ENCODE measurements at regions not wholly inside any gene's neighbourhood (a gene's known extent, or its start where the extent isn't known, plus 50 kb on each side); places are given as distances from the start of the nearest gene placed in this dataset.

DNA sequence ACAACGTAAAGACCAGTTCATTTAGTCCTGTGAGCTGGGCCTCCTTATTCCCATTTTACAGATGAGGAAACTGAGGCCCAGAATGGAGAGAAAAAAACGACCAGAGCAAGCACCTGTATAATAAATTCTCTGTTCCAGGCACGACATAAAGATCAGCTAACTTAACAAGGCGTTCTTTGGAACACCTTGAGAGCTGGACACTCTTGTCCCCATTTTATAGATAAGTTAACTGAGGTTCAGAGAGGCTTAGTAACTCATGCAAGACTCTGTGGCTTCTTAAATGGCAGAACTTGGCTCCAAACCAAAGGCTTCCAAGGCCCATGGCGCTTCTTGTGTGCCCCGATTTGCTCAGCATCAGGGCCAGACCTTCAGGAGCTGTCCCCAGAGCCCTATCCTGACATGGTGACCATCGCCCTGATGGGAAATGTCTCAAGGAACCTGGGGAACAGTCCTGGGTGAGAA, 142.1 kb downstream of the VEGFA start:
- Histone ChIP-seq H3K4me3 (no peak overlapping the region), H3K9ac (ENCODE audit: insufficient read depth in 1 of 2, low read length in 2 of 2) (no peak overlapping the region), H3K9me3 (ENCODE audit: control insufficient read depth in 4 of 4, insufficient read depth in 3 of 4, low read length in 3 of 4) (no peaks in the 10 kb centered on the region), H3K27me3 (ENCODE audit: control insufficient read depth in 3 of 3, insufficient read depth in 3 of 3, low read length in 2 of 3) (no peaks in the 10 kb centered on the region), H3K4me1 (ENCODE audit: control insufficient read depth in 5 of 5, insufficient read depth in 5 of 5, low read length in 5 of 5) (peaks cover 0 to 49% (median 4%) of the 10 kb centered on the region in 5 donors), H3K27ac (ENCODE audit: low read depth in 1 of 2, low read length in 1 of 2) (no peak overlapping the region), H3K36me3 (ENCODE audit: control insufficient read depth in 4 of 4, insufficient read depth in 4 of 4, low read length in 4 of 4) (no peaks in the 10 kb centered on the region)
- ATAC-seq (ENCODE audit: insufficient read depth, low FRiP score) (no peak), DNase-seq (no peak)
- 89 to 93% methylated on average over 7 of the region's 7 CpGs for WGBS, 2 donors
- TF ChIP-seq, protein P1, sequence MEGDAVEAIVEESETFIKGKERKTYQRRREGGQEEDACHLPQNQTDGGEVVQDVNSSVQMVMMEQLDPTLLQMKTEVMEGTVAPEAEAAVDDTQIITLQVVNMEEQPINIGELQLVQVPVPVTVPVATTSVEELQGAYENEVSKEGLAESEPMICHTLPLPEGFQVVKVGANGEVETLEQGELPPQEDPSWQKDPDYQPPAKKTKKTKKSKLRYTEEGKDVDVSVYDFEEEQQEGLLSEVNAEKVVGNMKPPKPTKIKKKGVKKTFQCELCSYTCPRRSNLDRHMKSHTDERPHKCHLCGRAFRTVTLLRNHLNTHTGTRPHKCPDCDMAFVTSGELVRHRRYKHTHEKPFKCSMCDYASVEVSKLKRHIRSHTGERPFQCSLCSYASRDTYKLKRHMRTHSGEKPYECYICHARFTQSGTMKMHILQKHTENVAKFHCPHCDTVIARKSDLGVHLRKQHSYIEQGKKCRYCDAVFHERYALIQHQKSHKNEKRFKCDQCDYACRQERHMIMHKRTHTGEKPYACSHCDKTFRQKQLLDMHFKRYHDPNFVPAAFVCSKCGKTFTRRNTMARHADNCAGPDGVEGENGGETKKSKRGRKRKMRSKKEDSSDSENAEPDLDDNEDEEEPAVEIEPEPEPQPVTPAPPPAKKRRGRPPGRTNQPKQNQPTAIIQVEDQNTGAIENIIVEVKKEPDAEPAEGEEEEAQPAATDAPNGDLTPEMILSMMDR (IDR thresholded peaks at IDR 0.05; ENCODE audit: control extremely low read depth, extremely low read depth) = no peak

DNA sequence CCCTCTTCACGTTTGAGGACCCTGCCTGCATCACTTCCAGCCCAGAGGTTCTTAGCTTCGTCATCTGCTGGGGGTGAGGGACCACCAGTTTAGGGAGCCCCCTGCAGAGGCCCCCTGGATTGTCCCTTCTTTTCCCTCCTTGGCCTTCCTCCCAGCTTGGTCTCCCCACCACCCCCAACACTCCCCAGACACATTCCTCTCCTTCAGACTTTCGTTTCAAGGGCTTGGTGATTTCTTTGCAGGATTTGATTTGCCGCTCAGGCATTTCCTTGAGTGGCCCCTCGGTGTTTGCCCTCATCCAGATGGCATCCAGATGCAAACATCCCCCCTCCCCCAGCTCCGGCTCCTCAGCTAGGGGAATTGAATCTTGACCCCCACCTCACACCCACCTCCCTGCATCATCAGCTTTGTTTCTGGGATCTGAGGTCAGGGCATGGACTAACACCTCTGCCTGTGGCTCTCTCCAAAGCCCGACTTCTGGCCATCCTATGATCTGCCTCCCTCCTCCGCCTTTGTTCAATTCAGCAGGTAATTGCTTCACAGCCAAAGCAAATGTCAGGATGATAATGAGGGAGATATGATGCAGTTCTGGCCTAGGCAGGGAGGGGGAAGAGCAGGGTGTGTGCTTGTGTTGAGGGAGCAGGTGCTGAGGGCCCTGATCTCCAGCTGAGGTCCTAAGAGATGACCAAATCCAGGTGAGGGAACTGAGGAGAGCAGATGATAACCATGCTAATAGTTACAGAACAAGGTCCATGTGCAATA, 141.5 kb downstream of the VEGFA start:
- ATAC-seq (ENCODE audit: insufficient read depth, low FRiP score) (no peak), DNase-seq (peak; percentile 53 to 68 (median 63))

DNA sequence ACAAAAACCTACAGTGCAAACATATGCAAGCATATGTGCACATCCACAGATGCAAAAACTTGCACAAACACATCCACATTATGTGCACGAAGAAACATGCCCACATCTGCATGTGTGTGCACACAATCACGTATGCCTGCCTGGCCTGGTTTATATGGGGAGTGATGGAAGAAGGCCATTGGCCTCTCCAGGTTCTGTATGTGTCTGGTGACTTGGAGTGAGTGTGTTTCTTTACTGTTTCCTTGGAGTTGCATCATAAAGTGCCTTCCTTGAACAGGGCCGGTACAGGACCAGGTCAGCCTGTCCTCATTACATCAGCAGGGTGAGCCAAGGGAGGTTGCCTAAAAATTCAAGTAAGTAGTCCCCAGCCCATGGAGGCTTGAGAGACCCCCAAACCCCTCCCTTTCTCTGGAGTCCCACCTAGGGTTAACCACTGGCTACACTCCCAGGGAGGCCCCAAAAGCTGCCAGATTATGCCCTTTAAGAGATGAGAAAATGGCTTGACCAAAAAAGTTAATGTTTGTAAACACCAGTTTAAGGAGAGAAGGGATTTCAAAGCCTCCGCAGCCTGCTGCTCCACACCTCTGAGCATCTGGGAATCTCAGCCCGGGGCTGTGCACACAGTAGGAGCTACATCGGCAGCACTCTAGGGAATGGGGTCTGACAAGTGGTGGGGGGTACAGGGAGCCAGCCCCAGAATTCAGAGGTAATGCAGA, 140.8 kb downstream of the VEGFA start:
- Histone ChIP-seq H3K9ac (ENCODE audit: insufficient read depth in 1 of 2, low read length in 2 of 2) (no peak overlapping the region), H3K9me3 (ENCODE audit: control insufficient read depth in 4 of 4, insufficient read depth in 3 of 4, low read length in 3 of 4) (no peaks in the 10 kb centered on the region), H3K27me3 (ENCODE audit: control insufficient read depth in 3 of 3, insufficient read depth in 3 of 3, low read length in 2 of 3) (no peaks in the 10 kb centered on the region), H3K36me3 (ENCODE audit: control insufficient read depth in 4 of 4, insufficient read depth in 4 of 4, low read length in 4 of 4) (no peaks in the 10 kb centered on the region), H3K4me1 (ENCODE audit: control insufficient read depth in 5 of 5, insufficient read depth in 5 of 5, low read length in 5 of 5) (peaks cover 0 to 39% (median 2%) of the 10 kb centered on the region in 5 donors), H3K27ac (ENCODE audit: low read depth in 1 of 2, low read length in 1 of 2) (no peak overlapping the region), H3K4me3 (no peak overlapping the region)
- 68 to 75% methylated on average over 6 of the region's 6 CpGs for WGBS, 2 donors
- TF ChIP-seq, protein P1 (IDR thresholded peaks at IDR 0.05; ENCODE audit: control extremely low read depth, extremely low read depth) = no peak
- DNase-seq (no peak), ATAC-seq (ENCODE audit: insufficient read depth, low FRiP score) (no peak)

More for the DNA sequence above, 141.5 kb downstream of the VEGFA start:
- Histone ChIP-seq H3K9me3 (ENCODE audit: control insufficient read depth in 4 of 4, insufficient read depth in 3 of 4, low read length in 3 of 4) (no peaks in the 10 kb centered on the region), H3K4me3 (no peak overlapping the region), H3K4me1 (ENCODE audit: control insufficient read depth in 5 of 5, insufficient read depth in 5 of 5, low read length in 5 of 5) (peaks cover 0 to 44% (median 4%) of the 10 kb centered on the region in 5 donors), H3K27me3 (ENCODE audit: control insufficient read depth in 3 of 3, insufficient read depth in 3 of 3, low read length in 2 of 3) (no peaks in the 10 kb centered on the region), H3K27ac (ENCODE audit: low read depth in 1 of 2, low read length in 1 of 2) (peak overlapping the region in 1 of 2 donors; percentile 27), H3K9ac (ENCODE audit: insufficient read depth in 1 of 2, low read length in 2 of 2) (no peak overlapping the region), H3K36me3 (ENCODE audit: control insufficient read depth in 4 of 4, insufficient read depth in 4 of 4, low read length in 4 of 4) (no peaks in the 10 kb centered on the region)
- 70 to 83% methylated on average over 8 of the region's 8 CpGs for WGBS, 2 donors
- TF ChIP-seq, protein P1 (IDR thresholded peaks at IDR 0.05; ENCODE audit: control extremely low read depth, extremely low read depth) = no peak

Data from lung (tissue), 11 donors.